HG03025 (cell line): ENCODE measurements at regions not wholly inside any gene's neighbourhood (a gene's known extent, or its start where the extent isn't known, plus 50 kb on each side); places are given as distances from the start of the nearest gene placed in this dataset.
"Not testable (repeated sequence)": the region's sequence is repeated elsewhere in the genome, so short reads cannot be mapped to it uniquely, and the experiment has no call there.

Experiments used
- ATAC-seq: cut with Tn5 transposase; IDR thresholded peaks from one replicate; pipeline ENCODE4 v1.9.1; 2021; ENCODE audit warnings: mild to moderate bottlenecking, moderate library complexity; ENCODE audit not compliant: unreplicated experiment, low FRiP score

- ATAC-seq = not testable (repeated sequence)
These were observed 51.7 kb downstream of the PPIAL4C start for GRCh38 chr1:149635290-149635899.

DNA sequence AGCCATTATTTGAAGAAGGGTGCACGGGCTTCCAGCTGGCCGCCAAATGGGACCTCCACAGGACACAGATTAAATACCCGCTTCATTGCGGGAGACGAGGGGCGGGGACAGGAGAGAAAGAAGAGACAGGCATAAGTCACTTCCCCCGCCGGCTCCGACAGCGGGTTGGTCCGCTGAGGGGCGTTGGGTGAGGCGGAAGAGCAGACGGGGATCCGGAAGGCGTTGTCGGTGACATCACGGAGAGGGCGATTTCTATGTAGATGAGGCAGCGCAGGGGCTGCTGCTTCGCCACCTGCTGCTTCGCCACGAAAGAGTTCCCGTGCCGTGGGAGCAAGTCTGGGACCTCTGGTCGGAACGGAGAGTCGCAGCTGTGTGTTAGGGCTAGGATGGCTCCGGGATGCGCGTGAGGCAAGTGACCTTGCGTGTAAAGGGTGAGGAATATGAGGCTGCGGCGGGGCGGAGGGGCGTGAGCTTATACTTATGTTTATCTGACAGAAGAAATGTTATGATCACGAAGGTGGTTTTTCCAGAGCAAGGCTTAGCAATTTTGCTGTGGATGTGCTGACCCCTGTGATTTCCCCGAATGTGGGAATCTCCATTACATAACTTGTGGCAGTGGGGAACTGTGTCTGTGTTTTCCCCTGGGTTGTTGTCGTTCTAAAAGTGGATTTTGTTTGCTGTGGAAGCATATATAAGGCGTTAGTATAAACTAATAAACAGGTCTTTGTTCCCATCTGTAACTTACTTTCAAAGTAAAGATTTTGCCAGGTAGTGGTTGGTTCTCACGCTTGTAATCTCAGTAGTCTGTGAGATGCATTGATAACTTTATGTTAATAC is 52.9 kb downstream of the PPIAL4C start:
- peak; percentile 81 for ATAC-seq

GRCh38 chr1:149638481-149638880 is 54.8 kb downstream of the PPIAL4C start:
- not testable (repeated sequence) for ATAC-seq

DNA sequence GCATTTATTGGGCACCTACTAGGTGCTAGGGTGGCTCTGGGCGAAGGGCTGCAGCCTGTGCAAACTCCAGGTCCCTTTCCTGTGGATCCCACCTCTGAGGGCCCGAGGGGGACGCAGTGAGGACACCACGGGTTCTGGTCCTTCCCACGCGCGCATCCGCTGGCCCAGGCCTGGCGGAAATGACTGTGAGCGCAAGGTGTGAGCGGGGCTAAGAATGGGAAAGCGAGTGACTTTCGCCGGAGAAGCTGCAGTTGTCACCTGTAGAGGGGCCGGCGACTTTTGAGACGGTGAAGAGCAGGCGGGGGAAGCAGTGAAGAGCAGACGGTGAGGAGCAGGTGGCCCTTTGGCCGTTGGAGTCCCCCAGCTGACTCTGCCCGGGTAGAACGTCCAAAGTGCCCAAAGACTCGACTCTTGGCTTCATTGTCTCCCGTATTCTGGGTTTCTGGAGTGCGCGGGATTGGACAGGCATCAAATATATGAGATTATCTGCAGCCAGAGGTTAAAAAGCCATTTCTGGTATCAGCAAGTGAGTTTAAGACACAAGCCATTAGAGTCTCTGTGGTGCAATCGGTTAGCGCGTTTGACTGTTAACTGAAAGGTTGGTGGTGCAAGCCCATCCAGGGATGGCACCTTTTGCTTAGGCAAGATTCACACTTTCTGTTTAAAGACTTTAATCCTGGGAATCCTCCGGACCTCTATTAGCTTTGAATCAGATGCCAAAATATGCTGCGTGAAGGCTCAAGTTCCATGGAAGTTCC is 55.4 kb downstream of the PPIAL4C start:
- not testable (repeated sequence) for ATAC-seq

- ATAC-seq = not testable (repeated sequence)
These were observed 57.5 kb downstream of the PPIAL4C start for GRCh38 chr1:149641179-149641578.

- ATAC-seq = not testable (repeated sequence)
These were observed 61.2 kb downstream of the PPIAL4C start for GRCh38 chr1:149644818-149645217.

DNA sequence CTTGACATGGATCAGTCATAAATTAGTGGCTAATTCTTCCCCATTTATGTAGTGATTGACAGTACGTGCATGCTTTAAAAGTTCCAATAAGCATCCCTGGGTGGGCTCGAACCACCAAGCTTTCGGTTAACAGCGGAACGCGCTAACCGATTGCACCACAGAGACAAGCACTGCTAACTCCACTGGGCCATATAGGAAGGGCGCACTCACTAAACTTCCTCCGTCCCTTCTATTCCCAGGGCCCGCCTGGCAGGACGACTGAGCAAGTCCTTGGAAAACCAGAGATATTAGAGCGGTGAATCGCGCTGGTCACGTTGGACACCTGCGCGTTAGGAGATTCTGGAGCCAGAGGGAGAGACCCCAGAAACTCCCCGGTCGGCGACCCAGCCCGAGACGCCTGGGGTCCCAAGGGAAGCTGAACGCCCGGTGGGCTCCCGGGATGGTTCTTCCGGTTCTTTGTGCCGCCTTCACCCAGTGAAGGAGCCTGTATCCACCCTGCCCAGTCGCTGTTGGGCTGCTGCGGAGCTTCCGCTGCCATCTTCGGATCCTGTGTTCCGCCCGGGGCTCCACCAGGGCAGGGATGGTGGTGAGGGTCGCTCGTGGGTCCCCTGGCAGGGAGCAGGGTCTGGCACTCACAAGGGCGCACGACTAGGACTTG is 62.8 kb downstream of the PPIAL4C start:
- ATAC-seq = not testable (repeated sequence)

DNA sequence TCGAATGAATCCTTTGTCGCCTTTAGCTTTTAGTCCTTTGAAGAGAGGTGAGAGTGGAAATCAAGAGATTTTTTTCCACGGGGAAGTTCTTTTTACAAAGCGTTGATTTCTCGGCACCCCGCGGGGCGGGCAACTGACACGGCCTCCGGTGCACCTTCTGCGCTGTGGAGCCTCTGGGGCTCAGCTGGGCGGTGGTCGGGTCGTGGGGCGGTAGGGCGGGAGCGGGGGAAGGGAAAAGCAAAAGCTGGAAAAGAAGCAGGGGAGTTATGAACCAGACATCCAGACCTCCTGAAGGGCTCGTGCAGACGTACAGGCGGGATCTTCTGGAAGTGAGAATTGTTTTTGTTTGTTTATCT is 63.3 kb downstream of the PPIAL4C start:
- ATAC-seq = not testable (repeated sequence)

DNA sequence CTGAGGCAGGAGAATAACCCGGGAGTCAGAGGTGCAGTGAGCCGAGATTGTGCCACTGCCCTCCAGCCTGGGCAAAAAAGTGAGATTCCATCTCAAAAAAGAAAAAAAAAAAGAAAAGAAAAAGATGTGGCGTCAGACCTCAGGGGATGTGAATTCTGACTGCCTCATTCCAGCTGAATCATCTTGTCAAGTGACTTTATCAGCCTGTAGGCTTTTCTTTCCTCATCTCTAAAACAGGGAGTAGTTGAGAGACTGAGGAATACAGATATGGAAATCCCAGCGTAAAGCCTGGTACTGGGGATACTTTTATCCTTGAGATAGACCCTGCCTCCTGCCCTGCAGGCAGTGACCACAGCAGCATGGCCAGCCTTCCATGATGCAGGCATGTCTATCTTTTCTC is 74.1 kb downstream of the PPIAL4C start:
- not testable (repeated sequence) for ATAC-seq

DNA sequence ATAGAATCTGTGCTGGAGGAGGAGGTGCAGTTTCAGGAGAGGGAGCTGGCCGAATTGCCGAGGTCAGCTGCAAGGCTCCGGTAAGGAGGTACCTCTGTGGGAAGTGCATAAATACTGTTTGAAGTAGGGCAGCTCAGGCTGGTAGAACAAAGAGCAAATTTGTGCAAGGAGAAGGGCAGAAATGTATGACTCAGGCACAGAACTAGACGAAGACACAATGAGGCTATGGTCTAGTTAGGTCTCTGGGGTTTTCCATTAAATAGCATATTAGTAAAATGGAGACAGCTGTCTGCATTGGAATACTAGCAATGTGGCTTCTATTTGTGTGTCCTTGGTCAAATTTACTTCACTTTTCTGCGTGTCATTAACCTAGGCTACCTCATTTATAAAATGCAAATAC is 74.5 kb downstream of the PPIAL4C start:
- ATAC-seq = not testable (repeated sequence)

DNA sequence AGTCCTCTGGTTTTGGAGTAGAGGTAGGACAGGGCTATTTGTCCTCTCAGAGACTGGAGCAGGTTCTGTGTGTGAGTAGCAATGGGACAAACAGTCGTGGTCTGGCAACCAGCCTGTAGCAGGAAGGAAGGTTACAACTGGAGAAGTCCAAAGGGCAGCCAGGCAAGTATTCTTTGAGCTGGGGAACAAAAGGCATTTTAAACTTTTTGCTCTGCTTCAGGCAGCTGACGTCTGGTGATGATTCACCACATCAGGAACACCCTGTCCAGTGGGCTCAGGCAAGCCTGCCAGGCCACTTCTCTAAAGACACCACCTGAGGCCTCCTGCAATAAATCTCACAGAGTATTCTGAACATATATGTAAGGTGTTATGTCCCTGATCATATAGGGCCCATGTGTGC is 81.0 kb downstream of the PPIAL4C start:
- not testable (repeated sequence) for ATAC-seq

GRCh38 chr1:149665033-149665432 is 81.4 kb downstream of the PPIAL4C start:
- not testable (repeated sequence) for ATAC-seq

DNA sequence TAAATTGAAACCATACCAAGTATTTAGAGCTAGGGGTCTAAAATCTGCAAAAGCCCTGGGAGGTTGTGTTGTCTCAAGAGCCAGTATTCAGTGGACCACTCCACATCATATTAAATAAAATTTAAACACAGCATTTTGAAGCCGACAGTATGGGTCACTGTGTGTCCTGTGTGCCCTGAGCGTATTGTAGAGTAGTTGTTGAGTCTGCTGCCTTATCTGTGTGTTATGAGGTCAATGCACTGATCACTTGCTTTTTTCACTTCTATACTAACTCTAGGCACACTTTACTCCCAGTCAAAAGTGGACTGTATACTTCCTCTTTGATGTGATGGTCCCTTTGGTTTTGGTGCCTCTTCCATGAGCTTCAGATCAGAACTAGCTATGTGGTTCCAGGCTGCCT is 81.9 kb downstream of the PPIAL4C start:
- not testable (repeated sequence) for ATAC-seq

GRCh38 chr1:149673231-149673909 is 89.7 kb downstream of the PPIAL4C start:
- not testable (repeated sequence) for ATAC-seq

DNA sequence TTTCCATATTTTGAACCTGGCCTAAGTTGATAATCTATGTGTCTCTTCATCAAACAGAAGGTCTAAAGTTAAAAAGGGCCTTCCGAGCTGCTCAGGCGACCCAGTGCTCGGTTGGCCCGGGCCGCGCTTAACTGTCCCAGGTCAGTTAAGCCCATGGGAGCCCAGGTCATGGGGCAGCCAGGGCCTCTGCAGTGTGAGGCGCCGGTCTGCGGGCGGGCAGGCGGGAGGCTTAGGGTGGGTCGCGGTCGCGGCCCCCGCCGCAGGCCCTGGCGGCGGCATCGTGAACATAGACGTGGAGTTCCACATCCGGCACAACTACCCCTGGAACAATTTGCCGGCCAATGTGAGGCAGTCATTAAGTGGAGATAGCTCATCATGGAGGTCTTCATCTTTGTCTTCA is 91.3 kb downstream of the PPIAL4C start:
- ATAC-seq = not testable (repeated sequence)

DNA sequence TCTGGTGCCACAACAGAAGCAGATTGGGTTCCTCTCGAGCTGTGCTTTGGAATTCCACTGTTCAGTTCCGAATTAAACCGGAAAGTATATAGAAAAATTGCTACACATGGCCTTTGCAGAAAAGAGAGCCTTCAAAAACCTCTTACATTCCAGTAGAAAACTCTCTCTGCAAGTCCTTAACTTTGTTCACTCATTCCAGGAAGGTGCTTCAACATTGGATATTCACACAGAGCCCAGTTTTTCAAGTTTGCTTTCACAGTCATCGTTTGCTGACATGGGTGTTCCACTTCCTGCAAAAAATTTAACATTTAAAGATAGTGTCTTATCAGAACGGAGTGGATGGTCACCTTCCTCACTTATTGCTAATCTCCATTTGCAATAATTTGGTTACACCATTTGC is 93.7 kb downstream of the PPIAL4C start:
- ATAC-seq = not testable (repeated sequence)

DNA sequence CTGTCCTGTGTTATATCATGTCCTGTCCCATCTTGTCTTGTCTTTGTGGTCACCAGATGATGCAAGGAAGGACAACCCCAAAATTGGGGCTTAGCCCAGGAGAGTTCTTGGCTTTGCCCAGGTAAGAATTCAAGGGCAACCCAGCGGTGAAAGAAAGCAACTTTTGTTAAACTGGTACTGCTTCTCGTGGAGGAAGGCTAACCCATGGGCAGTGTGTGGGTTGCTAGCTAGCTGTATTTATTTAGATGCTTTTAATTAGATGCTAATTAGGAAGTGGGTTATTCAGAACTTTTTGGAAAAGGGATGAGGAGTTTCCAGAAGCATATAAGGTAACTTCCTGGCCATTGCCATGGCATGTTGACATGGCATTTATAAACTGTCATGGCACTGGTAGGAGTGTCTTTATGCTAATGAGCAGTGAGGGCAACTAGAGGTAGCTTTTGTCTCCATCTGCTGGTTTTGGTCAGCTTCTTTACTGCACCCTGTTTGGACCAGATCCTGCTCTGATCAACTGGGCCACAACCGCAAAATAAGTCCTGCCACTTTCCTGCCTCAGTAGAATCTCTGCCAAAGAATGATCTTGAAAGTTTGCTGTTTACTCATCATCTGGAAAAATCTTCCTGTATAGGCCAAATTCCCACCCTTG is 95.8 kb upstream of the FCGR1A start:
- ATAC-seq = not testable (repeated sequence)

- not testable (repeated sequence) for ATAC-seq
These were observed 91.1 kb upstream of the FCGR1A start for GRCh38 chr1:149691399-149691798.

GRCh38 chr1:149692804-149693539 is 89.5 kb upstream of the FCGR1A start:
- ATAC-seq = not testable (repeated sequence)
